Endothelial cell of umbilical vein (primary cell): ENCODE measurements at regions not wholly inside any gene's neighbourhood (a gene's known extent, or its start where the extent isn't known, plus 50 kb on each side); places are given as distances from the start of the nearest gene placed in this dataset.

Source experiments
- BruUV-seq: library from RNA; stranded (reverse); fragments of 400-500 nt; replicated peaks from 2 replicates; lab custom pipeline; 2021; lab: Mats Ljungman, UMichigan
- CTCF ChIA-PET: fragments of 300-600, 350-600 bp; sonication (Branson Sonifier 250); formaldehyde crosslinking; loops from one replicate; lab custom pipeline; 2021; ENCODE audit warnings: antibody characterized with exemption, inconsistent platforms; lab: Charles Lee
- POLR2A ChIA-PET: fragments of 300-600, 350-600 bp; sonication (Branson Sonifier 250); formaldehyde crosslinking; loops from one replicate; lab custom pipeline; 2021; ENCODE audit warnings: antibody characterized with exemption, inconsistent platforms; lab: Charles Lee
- DNase-seq: peaks from one replicate; pipeline ENCODE4 v3.0.0-alpha.2; 2011; ENCODE audit warnings: low read depth, low spot score
- FAIRE-seq: peaks from 2 replicates; lab custom pipeline; 2011; peaks lifted over from hg19 to GRCh38; lab: Jason Lieb, UNC
- H2AFZ ChIP-seq: 2 replicates; pipeline ENCODE4 v1.6.0; 2012; ENCODE audit warnings: low read depth, low read length, control low read depth, inconsistent platforms
- H3K27ac ChIP-seq: 2 replicates; pipeline ENCODE4 v1.5.1; 2011; ENCODE audit warnings: low read depth, mild to moderate bottlenecking, control low read depth, low read length, moderate library complexity; ENCODE audit not compliant: insufficient read depth
- H3K27me3 ChIP-seq, 2 experiments: 2 replicates each; pipeline versions ENCODE4 v1.6.0 to v1.6.1; 2011; ENCODE audit warnings: low read length in 2 of 2, mixed read lengths in 1 of 2; ENCODE audit not compliant: control insufficient read depth in 2 of 2, insufficient read depth in 2 of 2
- H3K36me3 ChIP-seq, 2 experiments: 2 replicates in 1 of 2; 3 replicates in 1 of 2; pipeline ENCODE4 v1.5.1; 2011; ENCODE audit warnings: low read length in 2 of 2, mild to moderate bottlenecking in 1 of 2, moderate library complexity in 1 of 2; ENCODE audit not compliant: control insufficient read depth in 2 of 2, insufficient read depth in 2 of 2; ENCODE audit errors: extremely low read depth in 1 of 2
- H3K4me1 ChIP-seq: 3 replicates; pipeline ENCODE4 v1.5.1; 2011; ENCODE audit warnings: mild to moderate bottlenecking, low read length; ENCODE audit not compliant: control insufficient read depth, insufficient read depth; ENCODE audit errors: extremely low read depth
- H3K4me2 ChIP-seq: 2 replicates; pipeline ENCODE4 v1.6.1; 2011; ENCODE audit warnings: low read length, control low read depth, mixed read lengths; ENCODE audit not compliant: insufficient read depth
- H3K4me3 ChIP-seq, 3 experiments: fragments of 200-600 bp in 1 of 3; sonication (generic), shearing (Covaris generic) in 1 of 3; replicated peaks in 1 of 3; 2 replicates each; pipeline ENCODE4 v1.5.1; 2011 to 2016; ENCODE audit warnings: control low read depth in 3 of 3, low read length in 3 of 3, mild to moderate bottlenecking in 2 of 3, inconsistent platforms in 1 of 3, low read depth in 1 of 3, moderate library complexity in 1 of 3; ENCODE audit not compliant: insufficient read depth in 1 of 3
- H3K79me2 ChIP-seq: 2 replicates; pipeline ENCODE4 v1.6.0; 2012; ENCODE audit warnings: low read length, inconsistent platforms; ENCODE audit not compliant: control insufficient read depth, insufficient read depth
- H3K9ac ChIP-seq: replicated peaks from 2 replicates; pipeline ENCODE3; 2011; ENCODE audit warnings: low read length, control low read depth; ENCODE audit not compliant: insufficient read depth; ENCODE audit errors: extremely low read depth
- H3K9me1 ChIP-seq: replicated peaks from 3 replicates; pipeline ENCODE4 v1.6.0; 2011; ENCODE audit warnings: mild to moderate bottlenecking, low read length; ENCODE audit not compliant: control insufficient read depth, insufficient read depth; ENCODE audit errors: extremely low read depth
- H3K9me3 ChIP-seq: replicated peaks from 2 replicates; pipeline ENCODE4 v1.5.1; 2012; ENCODE audit warnings: low read length, inconsistent platforms; ENCODE audit not compliant: control insufficient read depth, insufficient read depth
- H4K20me1 ChIP-seq: replicated peaks from 2 replicates; pipeline ENCODE3; 2011; ENCODE audit warnings: mild to moderate bottlenecking, low read length; ENCODE audit not compliant: control insufficient read depth, insufficient read depth; ENCODE audit errors: extremely low read depth
- CTCF ChIP-seq, 2 donors: IDR thresholded peaks; 1 replicate in 1 of 2; 2 replicates in 1 of 2; pipeline ENCODE4 v1.5.1; 2011; ENCODE audit warnings: low read length in 2 of 2, mild to moderate bottlenecking in 2 of 2, moderate library complexity in 2 of 2, control low read depth in 1 of 2, inconsistent platforms in 1 of 2, low read depth in 1 of 2; ENCODE audit not compliant: insufficient read depth in 1 of 2; ENCODE audit errors: extremely low read depth in 1 of 2
- EZH2 ChIP-seq: IDR thresholded peaks from 2 replicates; pipeline ENCODE4 v1.6.1; 2012; ENCODE audit warnings: borderline replicate concordance, low read depth, mild to moderate bottlenecking, moderate library complexity, low read length, inconsistent platforms; ENCODE audit not compliant: severe bottlenecking
- FOS ChIP-seq: IDR thresholded peaks from 2 replicates; pipeline ENCODE4 v1.6.1; 2011; ENCODE audit warnings: mild to moderate bottlenecking, low read length, moderate library complexity, borderline replicate concordance; ENCODE audit not compliant: insufficient read depth
- GATA2 ChIP-seq: IDR thresholded peaks from 2 replicates; pipeline ENCODE4 v1.7.0; 2011; ENCODE audit warnings: low read depth, mild to moderate bottlenecking, moderate library complexity, mixed read lengths, low read length; ENCODE audit not compliant: insufficient read length, insufficient read depth
- JUN ChIP-seq: IDR thresholded peaks from 2 replicates; pipeline ENCODE4 v1.6.1; 2011; ENCODE audit warnings: borderline replicate concordance, low read depth; ENCODE audit not compliant: insufficient read length, insufficient read depth
- MYC ChIP-seq: IDR thresholded peaks from one replicate; pipeline ENCODE4 v1.6.1; 2011; ENCODE audit warnings: mild to moderate bottlenecking, low read depth, low read length
- POLR2A ChIP-seq: IDR thresholded peaks from 2 replicates; pipeline ENCODE4 v1.6.1; 2012; ENCODE audit warnings: low read depth, mild to moderate bottlenecking, control low read depth, low read length
- POLR2AphosphoS5 ChIP-seq: IDR thresholded peaks from 2 replicates; pipeline ENCODE4 v1.6.1; 2012; ENCODE audit warnings: low read depth, mild to moderate bottlenecking, control low read depth, low read length, moderate library complexity; ENCODE audit not compliant: insufficient read depth
- dilution Hi-C: fragments of 300-500 bp; cut with MboI; formaldehyde crosslinking; loops from one replicate; pipeline ENCODE4 v1.15.0; 2019; ENCODE audit warnings: low sequenced_read_pairs; ENCODE audit not compliant: extremely low pct_ligation_motif_present
- intact Hi-C: fragments of 100-400 bp; cut with micrococcal nuclease; formaldehyde crosslinking; loops from one replicate; pipeline ENCODE4 v1.10.0; 2022

DNA sequence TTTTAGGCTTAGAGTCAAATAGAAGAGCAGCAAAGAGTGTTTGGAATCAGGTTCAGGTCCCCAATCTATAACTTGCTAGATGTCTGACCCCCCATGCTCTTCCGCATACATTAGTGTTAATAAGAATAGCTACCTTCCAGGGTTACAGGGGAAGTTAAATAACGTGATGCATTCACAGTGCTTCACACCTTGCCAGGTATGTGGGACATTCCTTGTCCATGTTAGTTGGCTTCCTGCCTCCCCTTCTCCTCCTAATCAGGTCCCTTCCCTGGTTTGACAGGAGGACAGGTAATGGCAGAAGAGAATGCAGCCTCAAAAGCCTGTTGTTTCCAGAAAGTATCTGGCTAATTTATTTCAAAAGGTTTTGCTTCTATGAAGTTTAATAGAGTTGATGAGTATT is 248.7 kb downstream of the MID1IP1 start:
- no peak overlapping the region for H3K27ac ChIP-seq
- no peaks in the 10 kb centered on the region for H3K79me2 ChIP-seq
- intact Hi-C loops (no loop called here), dilution Hi-C loops (no loop called here)
- no peaks in the 10 kb centered on the region for H3K36me3 ChIP-seq
- no peaks in the 10 kb centered on the region for H3K9me1 ChIP-seq
- no TSS peak for BruUV-seq
- DNase-seq: no peak
- FAIRE-seq: no peak
- H3K4me2 ChIP-seq: no peak overlapping the region
- POLR2A ChIA-PET: no interaction called here
- H4K20me1 ChIP-seq: no peaks in the 10 kb centered on the region
- no peak overlapping the region for H3K4me3 ChIP-seq
- no peak overlapping the region for H3K9ac ChIP-seq
- H2AFZ ChIP-seq: no peak overlapping the region
- TF ChIP-seq CTCF (IDR thresholded peaks at IDR 0.05; ENCODE audit: extremely low read depth in 1 of 2, insufficient read depth in 1 of 2, low read depth in 1 of 2, low read length in 2 of 2): no peak
- TF ChIP-seq MYC: no peak
- TF ChIP-seq POLR2AphosphoS5: no peak
- TF ChIP-seq POLR2A: no peak
- TF ChIP-seq FOS: no peak
- no peak for TF ChIP-seq GATA2
- no peaks in the 10 kb centered on the region for H3K27me3 ChIP-seq
- CTCF ChIA-PET: no interaction called here
- no peaks in the 10 kb centered on the region for H3K4me1 ChIP-seq
- H3K9me3 ChIP-seq: no peaks in the 10 kb centered on the region

DNA sequence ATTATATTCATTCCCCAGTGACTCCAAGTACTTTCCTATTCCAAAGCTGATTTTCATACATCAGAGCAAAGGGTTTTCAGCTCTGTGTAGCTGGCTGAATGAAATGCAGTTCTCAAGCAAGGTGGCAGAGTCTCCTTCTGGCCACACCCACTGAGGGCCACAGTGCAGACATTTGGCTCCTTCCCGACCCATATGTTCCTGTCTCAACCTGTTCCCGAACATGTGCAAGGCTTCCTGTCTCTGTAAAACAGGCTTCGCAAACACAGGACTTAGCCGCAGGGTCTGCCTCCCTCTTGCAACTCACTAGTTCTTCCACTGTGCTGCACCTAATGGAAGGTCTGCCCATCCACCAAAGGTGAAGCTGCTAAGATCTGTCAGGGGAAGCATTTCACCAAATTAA is 249.2 kb downstream of the MID1IP1 start:
- Histone ChIP-seq H3K4me2 (no peak overlapping the region), H3K9ac (no peak overlapping the region), H3K36me3 (no peaks in the 10 kb centered on the region), H3K27me3 (no peaks in the 10 kb centered on the region), H3K4me3 (no peak overlapping the region), H3K9me3 (no peaks in the 10 kb centered on the region), H3K27ac (no peak overlapping the region), H4K20me1 (no peaks in the 10 kb centered on the region), H3K79me2 (no peaks in the 10 kb centered on the region), H2AFZ (no peak overlapping the region), H3K9me1 (no peaks in the 10 kb centered on the region), H3K4me1 (no peaks in the 10 kb centered on the region)
- no peak for FAIRE-seq
- intact Hi-C loops (no loop called here), dilution Hi-C loops (no loop called here)
- BruUV-seq: no TSS peak
- CTCF ChIA-PET: no interaction called here
- TF ChIP-seq EZH2: no peak
- no peak for TF ChIP-seq JUN
- DNase-seq: no peak
- POLR2A ChIA-PET: no interaction called here
